ENCODE measurements at regions not wholly inside any gene's neighbourhood (a gene's known extent, or its start where the extent isn't known, plus 50 kb on each side); places are given as distances from the start of the nearest gene placed in this dataset.

- no peak for DNase-seq
- CTCF ChIA-PET: no interaction called here
- Histone ChIP-seq H4K20me1 (ENCODE audit: control insufficient read depth, insufficient read depth, low read length, poor library complexity, severe bottlenecking) (no peaks in the 10 kb centered on the region), H3K27ac (ENCODE audit: low read length in 2 of 2) (no peak overlapping the region), H3K79me2 (ENCODE audit: control insufficient read depth, insufficient read depth, low read length) (no peaks in the 10 kb centered on the region), H3K27me3 (replicated peaks in 1 of 4; ENCODE audit: control extremely low read depth in 1 of 4, control insufficient read depth in 3 of 4, insufficient read depth in 4 of 4, low read length in 3 of 4) (peaks cover 0 to 21% (median 3%) of the 10 kb centered on the region in 4 experiments), H3K9ac (ENCODE audit: low read length) (no peak overlapping the region), H3K9me3 (ENCODE audit: control extremely low read depth in 1 of 3, control insufficient read depth in 2 of 3, insufficient read depth in 1 of 3, low read length in 2 of 3) (peaks cover 0 to 16% (median 0%) of the 10 kb centered on the region in 3 donors), H3K4me2 (replicated peaks; ENCODE audit: low read depth, low read length, poor library complexity, severe bottlenecking) (no peak overlapping the region), H3K36me3 (replicated peaks in 1 of 2; ENCODE audit: control extremely low read depth in 1 of 2, control insufficient read depth in 1 of 2, extremely low read depth in 1 of 2, insufficient read depth in 2 of 2, low read length in 1 of 2) (no peaks in the 10 kb centered on the region), H3K4me3 (ENCODE audit: control extremely low read depth in 1 of 5, extremely low read depth in 1 of 5, insufficient read depth in 1 of 5, low read depth in 2 of 5, low read length in 4 of 5) (no peak overlapping the region), H2AFZ (ENCODE audit: insufficient read depth, low read depth, low read length, poor library complexity, severe bottlenecking) (no peak overlapping the region), H3K4me1 (ENCODE audit: control insufficient read depth in 2 of 2, insufficient read depth in 2 of 2, low read length in 2 of 2) (peaks cover 0 to 5% of the 10 kb centered on the region in 2 donors)
- H3K27ac Mint-ChIP-seq: no peak overlapping the region
- no peaks in the 10 kb centered on the region for H3K9me3 Mint-ChIP-seq (ENCODE audit: insufficient read depth)
- no peak overlapping the region for H3K4me3 Mint-ChIP-seq
- H3K27me3 Mint-ChIP-seq: peaks cover 12% of the 10 kb centered on the region
- POLR2A ChIA-PET: no interaction called here
- no peak for TF ChIP-seq EZH2 (IDR thresholded peaks at IDR 0.05; ENCODE audit: borderline replicate concordance, insufficient read depth, low read depth, low read length, poor library complexity, severe bottlenecking)
- no peak for TF ChIP-seq CTCF (IDR thresholded peaks at IDR 0.05)
- peaks cover 2% of the 10 kb centered on the region for H3K4me1 Mint-ChIP-seq
- ATAC-seq (ENCODE audit: low read depth): no peak
- intact Hi-C loops (cut with micrococcal nuclease): no loop called here
Observed at GRCh38 chr4:1515156-1515555, 108.9 kb upstream of the NKX1-1 start.

- H3K27ac ChIP-seq (ENCODE audit: low read length in 2 of 2): no peak overlapping the region
- H3K4me1 Mint-ChIP-seq: no peaks in the 10 kb centered on the region
- no peak overlapping the region for H3K27ac Mint-ChIP-seq
- no peaks in the 10 kb centered on the region for H3K9me3 Mint-ChIP-seq (ENCODE audit: insufficient read depth)
- no peaks in the 10 kb centered on the region for H3K36me3 ChIP-seq (replicated peaks in 1 of 2; ENCODE audit: control extremely low read depth in 1 of 2, control insufficient read depth in 1 of 2, extremely low read depth in 1 of 2, insufficient read depth in 2 of 2, low read length in 1 of 2)
- WGBS (ENCODE audit: insufficient coverage): 63% methylated on average over 3 of the region's 3 CpGs
- DNase-seq: no peak
- no peaks in the 10 kb centered on the region for H3K79me2 ChIP-seq (ENCODE audit: control insufficient read depth, insufficient read depth, low read length)
- peaks cover 0 to 21% (median 3%) of the 10 kb centered on the region in 4 experiments for H3K27me3 ChIP-seq (replicated peaks in 1 of 4; ENCODE audit: control extremely low read depth in 1 of 4, control insufficient read depth in 3 of 4, insufficient read depth in 4 of 4, low read length in 3 of 4)
- intact Hi-C loops (cut with micrococcal nuclease): loop anchor here (5.0 kb wide), 1 partner anchor 382 kb away; no protein-coding TSS in a partner anchor
- H3K4me3 Mint-ChIP-seq: no peak overlapping the region
- H3K9ac ChIP-seq (ENCODE audit: low read length): no peak overlapping the region
- TF ChIP-seq CTCF (IDR thresholded peaks at IDR 0.05): no peak
- no peak for TF ChIP-seq EZH2 (IDR thresholded peaks at IDR 0.05; ENCODE audit: borderline replicate concordance, insufficient read depth, low read depth, low read length, poor library complexity, severe bottlenecking)
- H4K20me1 ChIP-seq (ENCODE audit: control insufficient read depth, insufficient read depth, low read length, poor library complexity, severe bottlenecking): no peaks in the 10 kb centered on the region
- ATAC-seq (ENCODE audit: low read depth): no peak
- ChIA-PET CTCF (no interaction called here), POLR2A (no interaction called here)
- H2AFZ ChIP-seq (ENCODE audit: insufficient read depth, low read depth, low read length, poor library complexity, severe bottlenecking): no peak overlapping the region
- peaks cover 15% of the 10 kb centered on the region for H3K27me3 Mint-ChIP-seq
- H3K4me2 ChIP-seq (replicated peaks; ENCODE audit: low read depth, low read length, poor library complexity, severe bottlenecking): no peak overlapping the region
- peaks cover 0 to 16% (median 0%) of the 10 kb centered on the region in 3 donors for H3K9me3 ChIP-seq (ENCODE audit: control extremely low read depth in 1 of 3, control insufficient read depth in 2 of 3, insufficient read depth in 1 of 3, low read length in 2 of 3)
- peaks cover 0 to 5% of the 10 kb centered on the region in 2 donors for H3K4me1 ChIP-seq (ENCODE audit: control insufficient read depth in 2 of 2, insufficient read depth in 2 of 2, low read length in 2 of 2)
- H3K4me3 ChIP-seq (ENCODE audit: control extremely low read depth in 1 of 5, extremely low read depth in 1 of 5, insufficient read depth in 1 of 5, low read depth in 2 of 5, low read length in 4 of 5): no peak overlapping the region
Observed at GRCh38 chr4:1514612-1515011, 108.4 kb upstream of the NKX1-1 start.
